Transverse colon (tissue), 4 donors: ENCODE measurements at regions not wholly inside any gene's neighbourhood (a gene's known extent, or its start where the extent isn't known, plus 50 kb on each side); places are given as distances from the start of the nearest gene placed in this dataset.

ENCODE experiments used
- CTCF ChIP-seq, 5 experiments: fragments of 200-600 bp in 3 of 5; fragments of 450-650 bp in 2 of 5; sonication (generic) in 3 of 5; IDR thresholded peaks; 1 replicate in 2 of 5; 2 replicates in 3 of 5; pipeline ENCODE4 v1.5.1; 2016 to 2017; ENCODE audit warnings: antibody characterized with exemption in 5 of 5, inconsistent platforms in 3 of 5, mild to moderate bottlenecking in 2 of 5, moderate library complexity in 1 of 5
- EP300 ChIP-seq: sonication (generic); formaldehyde crosslinking; IDR thresholded peaks from one replicate; pipeline ENCODE4 v1.6.1; 2017; ENCODE audit warnings: antibody characterized with exemption, low read depth
- POLR2A ChIP-seq: fragments of 450-650 bp; IDR thresholded peaks from one replicate; pipeline ENCODE4 v1.6.1; 2016; ENCODE audit warnings: antibody characterized with exemption, mild to moderate bottlenecking, moderate library complexity
- POLR2AphosphoS5 ChIP-seq, 3 donors: sonication (generic); formaldehyde crosslinking; IDR thresholded peaks; one replicate each; pipeline ENCODE4 v1.6.1; 2016; ENCODE audit warnings: antibody characterized with exemption in 3 of 3

DNA sequence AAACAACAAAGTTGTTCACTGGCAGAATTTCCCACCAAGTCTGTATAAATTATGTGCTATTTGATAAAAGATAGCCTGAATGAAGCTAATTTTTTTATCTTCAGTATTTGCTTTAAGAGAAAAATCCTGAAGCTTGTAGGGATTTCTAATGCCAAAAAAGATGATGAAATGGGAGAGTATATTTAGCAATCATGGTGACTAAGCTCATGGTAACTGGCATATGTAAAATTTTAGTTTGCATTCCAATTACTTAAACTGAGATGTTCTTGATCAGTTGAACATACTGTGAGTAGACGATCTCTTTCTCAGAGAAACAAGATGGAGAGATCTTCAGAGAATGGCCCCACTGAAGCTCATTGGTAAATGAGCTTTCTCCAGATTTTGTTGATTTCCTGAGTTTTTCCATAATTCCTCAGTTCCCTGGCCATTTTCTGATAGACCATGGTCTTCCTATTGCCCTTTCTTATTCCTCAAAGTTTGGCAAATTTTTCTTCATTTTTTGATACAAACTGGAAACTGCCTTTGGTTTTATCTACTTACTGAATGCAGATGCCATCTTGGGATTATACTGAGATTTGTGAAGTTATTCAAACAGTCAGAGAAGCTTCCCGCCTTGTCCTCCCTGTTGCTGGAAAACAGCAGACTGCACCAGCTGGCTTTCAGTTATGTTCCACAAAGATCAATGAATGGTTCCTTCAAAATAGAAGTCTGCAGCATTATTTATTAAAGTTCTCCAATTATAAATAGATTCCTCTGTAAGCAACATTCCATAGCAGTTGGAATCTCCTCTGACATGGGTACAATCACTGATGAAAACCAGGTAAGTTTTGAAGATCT is 68.3 kb upstream of the ALOX12 start:
- TF ChIP-seq POLR2AphosphoS5 (IDR thresholded peaks at IDR 0.05) (no peak), CTCF (IDR thresholded peaks at IDR 0.05) (no peak), POLR2A (no peak), EP300 (no peak)
